ENCODE measurements at regions not wholly inside any gene's neighbourhood (a gene's known extent, or its start where the extent isn't known, plus 50 kb on each side); places are given as distances from the start of the nearest gene placed in this dataset.

DNA sequence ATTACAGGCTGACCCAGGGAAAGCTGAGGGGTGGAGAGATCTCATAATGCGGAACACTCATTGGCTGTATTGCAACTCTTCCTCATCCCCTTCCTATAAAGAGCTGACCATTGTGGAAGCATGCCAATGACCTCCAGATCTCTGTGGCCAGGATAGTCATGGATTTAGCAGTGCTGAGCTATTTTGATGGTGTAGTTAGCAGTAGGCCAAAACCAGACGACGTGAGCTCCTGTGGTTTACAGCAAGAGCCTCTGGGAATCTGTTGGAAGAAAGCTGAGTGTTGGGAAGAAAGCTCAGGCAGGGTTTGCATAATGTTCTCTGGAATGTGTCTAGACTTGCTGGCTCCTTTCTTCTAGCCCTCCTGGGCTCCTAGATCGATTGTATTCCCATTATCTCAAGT, 187.5 kb upstream of the GPC6 start (continued):
- TF ChIP-seq, protein P1, sequence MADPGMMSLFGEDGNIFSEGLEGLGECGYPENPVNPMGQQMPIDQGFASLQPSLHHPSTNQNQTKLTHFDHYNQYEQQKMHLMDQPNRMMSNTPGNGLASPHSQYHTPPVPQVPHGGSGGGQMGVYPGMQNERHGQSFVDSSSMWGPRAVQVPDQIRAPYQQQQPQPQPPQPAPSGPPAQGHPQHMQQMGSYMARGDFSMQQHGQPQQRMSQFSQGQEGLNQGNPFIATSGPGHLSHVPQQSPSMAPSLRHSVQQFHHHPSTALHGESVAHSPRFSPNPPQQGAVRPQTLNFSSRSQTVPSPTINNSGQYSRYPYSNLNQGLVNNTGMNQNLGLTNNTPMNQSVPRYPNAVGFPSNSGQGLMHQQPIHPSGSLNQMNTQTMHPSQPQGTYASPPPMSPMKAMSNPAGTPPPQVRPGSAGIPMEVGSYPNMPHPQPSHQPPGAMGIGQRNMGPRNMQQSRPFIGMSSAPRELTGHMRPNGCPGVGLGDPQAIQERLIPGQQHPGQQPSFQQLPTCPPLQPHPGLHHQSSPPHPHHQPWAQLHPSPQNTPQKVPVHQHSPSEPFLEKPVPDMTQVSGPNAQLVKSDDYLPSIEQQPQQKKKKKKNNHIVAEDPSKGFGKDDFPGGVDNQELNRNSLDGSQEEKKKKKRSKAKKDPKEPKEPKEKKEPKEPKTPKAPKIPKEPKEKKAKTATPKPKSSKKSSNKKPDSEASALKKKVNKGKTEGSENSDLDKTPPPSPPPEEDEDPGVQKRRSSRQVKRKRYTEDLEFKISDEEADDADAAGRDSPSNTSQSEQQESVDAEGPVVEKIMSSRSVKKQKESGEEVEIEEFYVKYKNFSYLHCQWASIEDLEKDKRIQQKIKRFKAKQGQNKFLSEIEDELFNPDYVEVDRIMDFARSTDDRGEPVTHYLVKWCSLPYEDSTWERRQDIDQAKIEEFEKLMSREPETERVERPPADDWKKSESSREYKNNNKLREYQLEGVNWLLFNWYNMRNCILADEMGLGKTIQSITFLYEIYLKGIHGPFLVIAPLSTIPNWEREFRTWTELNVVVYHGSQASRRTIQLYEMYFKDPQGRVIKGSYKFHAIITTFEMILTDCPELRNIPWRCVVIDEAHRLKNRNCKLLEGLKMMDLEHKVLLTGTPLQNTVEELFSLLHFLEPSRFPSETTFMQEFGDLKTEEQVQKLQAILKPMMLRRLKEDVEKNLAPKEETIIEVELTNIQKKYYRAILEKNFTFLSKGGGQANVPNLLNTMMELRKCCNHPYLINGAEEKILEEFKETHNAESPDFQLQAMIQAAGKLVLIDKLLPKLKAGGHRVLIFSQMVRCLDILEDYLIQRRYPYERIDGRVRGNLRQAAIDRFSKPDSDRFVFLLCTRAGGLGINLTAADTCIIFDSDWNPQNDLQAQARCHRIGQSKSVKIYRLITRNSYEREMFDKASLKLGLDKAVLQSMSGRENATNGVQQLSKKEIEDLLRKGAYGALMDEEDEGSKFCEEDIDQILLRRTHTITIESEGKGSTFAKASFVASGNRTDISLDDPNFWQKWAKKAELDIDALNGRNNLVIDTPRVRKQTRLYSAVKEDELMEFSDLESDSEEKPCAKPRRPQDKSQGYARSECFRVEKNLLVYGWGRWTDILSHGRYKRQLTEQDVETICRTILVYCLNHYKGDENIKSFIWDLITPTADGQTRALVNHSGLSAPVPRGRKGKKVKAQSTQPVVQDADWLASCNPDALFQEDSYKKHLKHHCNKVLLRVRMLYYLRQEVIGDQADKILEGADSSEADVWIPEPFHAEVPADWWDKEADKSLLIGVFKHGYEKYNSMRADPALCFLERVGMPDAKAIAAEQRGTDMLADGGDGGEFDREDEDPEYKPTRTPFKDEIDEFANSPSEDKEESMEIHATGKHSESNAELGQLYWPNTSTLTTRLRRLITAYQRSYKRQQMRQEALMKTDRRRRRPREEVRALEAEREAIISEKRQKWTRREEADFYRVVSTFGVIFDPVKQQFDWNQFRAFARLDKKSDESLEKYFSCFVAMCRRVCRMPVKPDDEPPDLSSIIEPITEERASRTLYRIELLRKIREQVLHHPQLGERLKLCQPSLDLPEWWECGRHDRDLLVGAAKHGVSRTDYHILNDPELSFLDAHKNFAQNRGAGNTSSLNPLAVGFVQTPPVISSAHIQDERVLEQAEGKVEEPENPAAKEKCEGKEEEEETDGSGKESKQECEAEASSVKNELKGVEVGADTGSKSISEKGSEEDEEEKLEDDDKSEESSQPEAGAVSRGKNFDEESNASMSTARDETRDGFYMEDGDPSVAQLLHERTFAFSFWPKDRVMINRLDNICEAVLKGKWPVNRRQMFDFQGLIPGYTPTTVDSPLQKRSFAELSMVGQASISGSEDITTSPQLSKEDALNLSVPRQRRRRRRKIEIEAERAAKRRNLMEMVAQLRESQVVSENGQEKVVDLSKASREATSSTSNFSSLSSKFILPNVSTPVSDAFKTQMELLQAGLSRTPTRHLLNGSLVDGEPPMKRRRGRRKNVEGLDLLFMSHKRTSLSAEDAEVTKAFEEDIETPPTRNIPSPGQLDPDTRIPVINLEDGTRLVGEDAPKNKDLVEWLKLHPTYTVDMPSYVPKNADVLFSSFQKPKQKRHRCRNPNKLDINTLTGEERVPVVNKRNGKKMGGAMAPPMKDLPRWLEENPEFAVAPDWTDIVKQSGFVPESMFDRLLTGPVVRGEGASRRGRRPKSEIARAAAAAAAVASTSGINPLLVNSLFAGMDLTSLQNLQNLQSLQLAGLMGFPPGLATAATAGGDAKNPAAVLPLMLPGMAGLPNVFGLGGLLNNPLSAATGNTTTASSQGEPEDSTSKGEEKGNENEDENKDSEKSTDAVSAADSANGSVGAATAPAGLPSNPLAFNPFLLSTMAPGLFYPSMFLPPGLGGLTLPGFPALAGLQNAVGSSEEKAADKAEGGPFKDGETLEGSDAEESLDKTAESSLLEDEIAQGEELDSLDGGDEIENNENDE (IDR thresholded peaks at IDR 0.05; ENCODE audit: insufficient replicate concordance, low read length), result no peak
- TF ChIP-seq SIX5 (IDR thresholded peaks at IDR 0.05; ENCODE audit: low read depth, low read length) (no peak), EP300 (IDR thresholded peaks at IDR 0.05; ENCODE audit: borderline replicate concordance in 1 of 2, low read depth in 2 of 2, low read length in 2 of 2) (no peak), CHD1 (IDR thresholded peaks at IDR 0.05; ENCODE audit: low read depth, low read length) (no peak), POU5F1 (IDR thresholded peaks at IDR 0.05; ENCODE audit: low read depth, low read length) (no peak), SAP30 (IDR thresholded peaks at IDR 0.05; ENCODE audit: insufficient read depth, insufficient replicate concordance, low read length) (no peak), ZNF274 (IDR thresholded peaks at IDR 0.05; ENCODE audit: borderline replicate concordance, extremely low read depth, low read length) (no peak), ATF2 (IDR thresholded peaks at IDR 0.05; ENCODE audit: low read length) (no peak)
